HEK293 (cell line): ENCODE measurements at regions not wholly inside any gene's neighbourhood (a gene's known extent, or its start where the extent isn't known, plus 50 kb on each side); places are given as distances from the start of the nearest gene placed in this dataset.

ENCODE experiments used
- CTCF ChIP-seq: fragments of 450-650 bp; formaldehyde crosslinking; IDR thresholded peaks from 2 replicates; pipeline ENCODE4 v1.5.1; 2016; ENCODE audit warnings: missing biosample characterization, missing genetic modification characterization
- MZF1 ChIP-seq: fragments of 450-650 bp; formaldehyde crosslinking; IDR thresholded peaks from 2 replicates; pipeline ENCODE4 v1.5.1; 2017; ENCODE audit warnings: missing biosample characterization, missing genetic modification characterization, borderline replicate concordance
- ZBTB21 ChIP-seq: fragments of 450-650 bp; formaldehyde crosslinking; IDR thresholded peaks from 2 replicates; pipeline ENCODE4 v1.5.1; 2017; ENCODE audit warnings: missing biosample characterization, missing genetic modification characterization
- ZNF138 ChIP-seq: fragments of 450-650 bp; formaldehyde crosslinking; IDR thresholded peaks from 2 replicates; pipeline ENCODE4 v1.5.1; 2016; ENCODE audit warnings: missing biosample characterization, missing genetic modification characterization, borderline replicate concordance
- ZNF140 ChIP-seq: fragments of 450-650 bp; formaldehyde crosslinking; IDR thresholded peaks from 2 replicates; pipeline ENCODE4 v1.5.1; 2016; ENCODE audit warnings: missing biosample characterization, missing genetic modification characterization
- ZNF157 ChIP-seq: fragments of 450-650 bp; formaldehyde crosslinking; IDR thresholded peaks from 2 replicates; pipeline ENCODE4 v1.5.1; 2016; ENCODE audit warnings: missing biosample characterization, missing genetic modification characterization
- ZNF274 ChIP-seq, 2 experiments: fragments of 200-500 bp in 1 of 2; fragments of 450-650 bp in 1 of 2; sonication (Bioruptor generic) in 1 of 2; formaldehyde crosslinking in 1 of 2; IDR thresholded peaks; 2 replicates each; pipeline versions ENCODE4 v1.5.1 to v1.6.1; 2014 to 2016; ENCODE audit warnings: borderline replicate concordance in 1 of 2, inconsistent platforms in 1 of 2, low read length in 1 of 2, missing biosample characterization in 1 of 2, missing genetic modification characterization in 1 of 2
- ZNF621 ChIP-seq: fragments of 450-650 bp; formaldehyde crosslinking; IDR thresholded peaks from 2 replicates; pipeline ENCODE4 v1.5.1; 2017; ENCODE audit warnings: missing biosample characterization, missing genetic modification characterization
- ZNF692 ChIP-seq: fragments of 450-650 bp; formaldehyde crosslinking; IDR thresholded peaks from 2 replicates; pipeline ENCODE4 v1.5.1; 2016; ENCODE audit warnings: missing biosample characterization, missing genetic modification characterization
- TF ChIP-seq, protein P1 (sequence below): fragments of 450-650 bp; formaldehyde crosslinking; IDR thresholded peaks from 2 replicates; pipeline ENCODE4 v1.5.1; 2016; ENCODE audit warnings: missing biosample characterization, missing genetic modification characterization
- TF ChIP-seq, protein P2 (sequence below): fragments of 450-650 bp; formaldehyde crosslinking; IDR thresholded peaks from 2 replicates; pipeline ENCODE4 v1.5.1; 2016; ENCODE audit warnings: missing biosample characterization, missing genetic modification characterization

GRCh38 chr1:43067233-43067745, 104.8 kb downstream of the EBNA1BP2 start:
- TF ChIP-seq ZBTB21 (tag by site-specific recombination) (no peak), CTCF (tag by site-specific recombination) (no peak), ZNF157 (no peak), ZNF140 (tag by site-specific recombination) (no peak), ZNF692 (tag by site-specific recombination) (no peak), ZNF274 (IDR thresholded peaks at IDR 0.05; ENCODE audit: low read length) (no peak), ZNF274 (tag by site-specific recombination; IDR thresholded peaks at IDR 0.05; ENCODE audit: borderline replicate concordance) (no peak), ZNF138 (tag by site-specific recombination) (no peak), ZNF621 (tag by site-specific recombination) (no peak), MZF1 (tag by site-specific recombination) (no peak)
- TF ChIP-seq, protein P1, sequence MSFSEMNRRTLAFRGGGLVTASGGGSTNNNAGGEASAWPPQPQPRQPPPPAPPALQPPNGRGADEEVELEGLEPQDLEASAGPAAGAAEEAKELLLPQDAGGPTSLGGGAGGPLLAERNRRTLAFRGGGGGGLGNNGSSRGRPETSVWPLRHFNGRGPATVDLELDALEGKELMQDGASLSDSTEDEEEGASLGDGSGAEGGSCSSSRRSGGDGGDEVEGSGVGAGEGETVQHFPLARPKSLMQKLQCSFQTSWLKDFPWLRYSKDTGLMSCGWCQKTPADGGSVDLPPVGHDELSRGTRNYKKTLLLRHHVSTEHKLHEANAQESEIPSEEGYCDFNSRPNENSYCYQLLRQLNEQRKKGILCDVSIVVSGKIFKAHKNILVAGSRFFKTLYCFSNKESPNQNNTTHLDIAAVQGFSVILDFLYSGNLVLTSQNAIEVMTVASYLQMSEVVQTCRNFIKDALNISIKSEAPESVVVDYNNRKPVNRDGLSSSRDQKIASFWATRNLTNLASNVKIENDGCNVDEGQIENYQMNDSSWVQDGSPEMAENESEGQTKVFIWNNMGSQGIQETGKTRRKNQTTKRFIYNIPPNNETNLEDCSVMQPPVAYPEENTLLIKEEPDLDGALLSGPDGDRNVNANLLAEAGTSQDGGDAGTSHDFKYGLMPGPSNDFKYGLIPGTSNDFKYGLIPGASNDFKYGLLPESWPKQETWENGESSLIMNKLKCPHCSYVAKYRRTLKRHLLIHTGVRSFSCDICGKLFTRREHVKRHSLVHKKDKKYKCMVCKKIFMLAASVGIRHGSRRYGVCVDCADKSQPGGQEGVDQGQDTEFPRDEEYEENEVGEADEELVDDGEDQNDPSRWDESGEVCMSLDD (tag by site-specific recombination) = no peak
- TF ChIP-seq, protein P2, sequence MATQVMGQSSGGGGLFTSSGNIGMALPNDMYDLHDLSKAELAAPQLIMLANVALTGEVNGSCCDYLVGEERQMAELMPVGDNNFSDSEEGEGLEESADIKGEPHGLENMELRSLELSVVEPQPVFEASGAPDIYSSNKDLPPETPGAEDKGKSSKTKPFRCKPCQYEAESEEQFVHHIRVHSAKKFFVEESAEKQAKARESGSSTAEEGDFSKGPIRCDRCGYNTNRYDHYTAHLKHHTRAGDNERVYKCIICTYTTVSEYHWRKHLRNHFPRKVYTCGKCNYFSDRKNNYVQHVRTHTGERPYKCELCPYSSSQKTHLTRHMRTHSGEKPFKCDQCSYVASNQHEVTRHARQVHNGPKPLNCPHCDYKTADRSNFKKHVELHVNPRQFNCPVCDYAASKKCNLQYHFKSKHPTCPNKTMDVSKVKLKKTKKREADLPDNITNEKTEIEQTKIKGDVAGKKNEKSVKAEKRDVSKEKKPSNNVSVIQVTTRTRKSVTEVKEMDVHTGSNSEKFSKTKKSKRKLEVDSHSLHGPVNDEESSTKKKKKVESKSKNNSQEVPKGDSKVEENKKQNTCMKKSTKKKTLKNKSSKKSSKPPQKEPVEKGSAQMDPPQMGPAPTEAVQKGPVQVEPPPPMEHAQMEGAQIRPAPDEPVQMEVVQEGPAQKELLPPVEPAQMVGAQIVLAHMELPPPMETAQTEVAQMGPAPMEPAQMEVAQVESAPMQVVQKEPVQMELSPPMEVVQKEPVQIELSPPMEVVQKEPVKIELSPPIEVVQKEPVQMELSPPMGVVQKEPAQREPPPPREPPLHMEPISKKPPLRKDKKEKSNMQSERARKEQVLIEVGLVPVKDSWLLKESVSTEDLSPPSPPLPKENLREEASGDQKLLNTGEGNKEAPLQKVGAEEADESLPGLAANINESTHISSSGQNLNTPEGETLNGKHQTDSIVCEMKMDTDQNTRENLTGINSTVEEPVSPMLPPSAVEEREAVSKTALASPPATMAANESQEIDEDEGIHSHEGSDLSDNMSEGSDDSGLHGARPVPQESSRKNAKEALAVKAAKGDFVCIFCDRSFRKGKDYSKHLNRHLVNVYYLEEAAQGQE (tag by site-specific recombination) = no peak
